ENCODE measurements at regions not wholly inside any gene's neighbourhood (a gene's known extent, or its start where the extent isn't known, plus 50 kb on each side); places are given as distances from the start of the nearest gene placed in this dataset.

- no peak for TF ChIP-seq POLR2A (IDR thresholded peaks at IDR 0.05)
- no peak for TF ChIP-seq CTCF (IDR thresholded peaks at IDR 0.05)
Observed at GRCh38 chr2:224126440-224126839, 87.4 kb upstream of the SERPINE2 start.

Measured in right lobe of liver (tissue), 4 donors.